ENCODE measurements at regions not wholly inside any gene's neighbourhood (a gene's known extent, or its start where the extent isn't known, plus 50 kb on each side); places are given as distances from the start of the nearest gene placed in this dataset.

DNA sequence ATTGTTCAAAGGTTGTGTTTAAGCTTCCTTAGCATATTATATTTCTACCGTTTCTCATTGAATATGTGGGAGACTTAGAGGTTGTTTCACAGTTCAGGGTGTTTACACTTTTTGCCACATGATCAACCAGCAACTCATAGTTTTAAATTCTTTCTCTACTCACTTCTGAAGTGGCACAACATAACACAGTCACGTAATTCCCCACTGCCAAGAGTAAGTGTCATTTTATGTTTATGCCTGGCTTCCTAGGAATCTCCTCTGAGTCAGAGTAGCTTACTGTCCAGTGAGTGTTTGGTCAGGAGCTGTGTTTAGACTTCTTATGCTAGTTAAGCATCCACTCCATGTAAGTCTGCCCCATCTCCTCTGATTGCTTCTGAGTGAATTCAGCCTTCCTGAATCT, 520.8 kb upstream of the KIRREL3 start:
- no peaks in the 10 kb centered on the region for H3K9me3 ChIP-seq (ENCODE audit: control insufficient read depth, insufficient read depth, low read length)
- no peak overlapping the region for H2BK15ac ChIP-seq (ENCODE audit: low read depth, low read length)
- H2BK20ac ChIP-seq (ENCODE audit: low read depth, low read length), result no peak overlapping the region
- peaks cover 2% of the 10 kb centered on the region for H3K4me1 ChIP-seq (ENCODE audit: control insufficient read depth, insufficient read depth, low read length)
- H2AK5ac ChIP-seq (ENCODE audit: low read depth, low read length), result no peak overlapping the region
- no CpG with 5 or more reads among the region's 2 CpGs for WGBS, 2 experiments (ENCODE audit: extremely low coverage in 2 of 2, insufficient read length in 1 of 2)
- H3K4me3 ChIP-seq (ENCODE audit: insufficient read depth, low read depth, low read length), result no peak overlapping the region
- intact Hi-C loops (cut with micrococcal nuclease) (no loop called here), dilution Hi-C loops (cut with HindIII; ENCODE audit: low sequenced_read_pairs, unreplicated experiment) (no loop called here), in situ Hi-C loops (cut with MboI; ENCODE audit: low sequenced_read_pairs) (no loop called here)
- H2AFZ ChIP-seq (replicated peaks; ENCODE audit: low read length, poor library complexity), result no peak overlapping the region
- peak; percentile 78 for DNase-seq
- H3K27ac ChIP-seq (ENCODE audit: insufficient read depth, low read length), result no peak overlapping the region
- H4K91ac ChIP-seq (ENCODE audit: insufficient read depth, low read depth, low read length), result no peak overlapping the region
- no peak overlapping the region for H3K4ac ChIP-seq (ENCODE audit: low read depth, low read length)
- no TSS peak for BruUV-seq (replicated peaks)
- no peaks in the 10 kb centered on the region for H4K20me1 ChIP-seq (ENCODE audit: insufficient read depth, low read length)
- H3K27me3 ChIP-seq (ENCODE audit: control insufficient read depth, insufficient read depth, low read length), result no peaks in the 10 kb centered on the region
- TF ChIP-seq CEBPB (IDR thresholded peaks at IDR 0.05; ENCODE audit: low read depth, low read length) (no peak), RCOR1 (IDR thresholded peaks at IDR 0.05; ENCODE audit: insufficient replicate concordance, low read length) (no peak), SMC3 (IDR thresholded peaks at IDR 0.05; ENCODE audit: low read depth, low read length) (no peak), MAZ (IDR thresholded peaks at IDR 0.05; ENCODE audit: borderline replicate concordance, low read depth, low read length) (no peak), FOS (IDR thresholded peaks at IDR 0.05; ENCODE audit: low read depth, low read length) (no peak; the same call in 1 of the 2 replicates), BHLHE40 (IDR thresholded peaks at IDR 0.05; ENCODE audit: low read depth, low read length) (peak; percentile 12; the same call in 1 of the 2 replicates), NFE2L2 (IDR thresholded peaks at IDR 0.05; ENCODE audit: low read depth, low read length) (no peak), RFX5 (IDR thresholded peaks at IDR 0.05; ENCODE audit: low read depth, low read length) (no peak), MXI1 (IDR thresholded peaks at IDR 0.05; ENCODE audit: borderline replicate concordance, low read depth, low read length) (no peak), RAD21 (IDR thresholded peaks at IDR 0.05; ENCODE audit: low read length) (no peak)
- TF ChIP-seq, protein P1, sequence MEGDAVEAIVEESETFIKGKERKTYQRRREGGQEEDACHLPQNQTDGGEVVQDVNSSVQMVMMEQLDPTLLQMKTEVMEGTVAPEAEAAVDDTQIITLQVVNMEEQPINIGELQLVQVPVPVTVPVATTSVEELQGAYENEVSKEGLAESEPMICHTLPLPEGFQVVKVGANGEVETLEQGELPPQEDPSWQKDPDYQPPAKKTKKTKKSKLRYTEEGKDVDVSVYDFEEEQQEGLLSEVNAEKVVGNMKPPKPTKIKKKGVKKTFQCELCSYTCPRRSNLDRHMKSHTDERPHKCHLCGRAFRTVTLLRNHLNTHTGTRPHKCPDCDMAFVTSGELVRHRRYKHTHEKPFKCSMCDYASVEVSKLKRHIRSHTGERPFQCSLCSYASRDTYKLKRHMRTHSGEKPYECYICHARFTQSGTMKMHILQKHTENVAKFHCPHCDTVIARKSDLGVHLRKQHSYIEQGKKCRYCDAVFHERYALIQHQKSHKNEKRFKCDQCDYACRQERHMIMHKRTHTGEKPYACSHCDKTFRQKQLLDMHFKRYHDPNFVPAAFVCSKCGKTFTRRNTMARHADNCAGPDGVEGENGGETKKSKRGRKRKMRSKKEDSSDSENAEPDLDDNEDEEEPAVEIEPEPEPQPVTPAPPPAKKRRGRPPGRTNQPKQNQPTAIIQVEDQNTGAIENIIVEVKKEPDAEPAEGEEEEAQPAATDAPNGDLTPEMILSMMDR (conservative IDR thresholded peaks at IDR 0.05; ENCODE audit: low read depth, low read length), result no peak
- TF ChIP-seq, protein P2, sequence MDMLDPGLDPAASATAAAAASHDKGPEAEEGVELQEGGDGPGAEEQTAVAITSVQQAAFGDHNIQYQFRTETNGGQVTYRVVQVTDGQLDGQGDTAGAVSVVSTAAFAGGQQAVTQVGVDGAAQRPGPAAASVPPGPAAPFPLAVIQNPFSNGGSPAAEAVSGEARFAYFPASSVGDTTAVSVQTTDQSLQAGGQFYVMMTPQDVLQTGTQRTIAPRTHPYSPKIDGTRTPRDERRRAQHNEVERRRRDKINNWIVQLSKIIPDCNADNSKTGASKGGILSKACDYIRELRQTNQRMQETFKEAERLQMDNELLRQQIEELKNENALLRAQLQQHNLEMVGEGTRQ (IDR thresholded peaks at IDR 0.05; ENCODE audit: low read depth, low read length), result peak; percentile 56; the same call in 1 of the 2 replicates
- H4K5ac ChIP-seq (ENCODE audit: low read depth, low read length), result no peak overlapping the region
- H3K36me3 ChIP-seq (ENCODE audit: control insufficient read depth, insufficient read depth, low read length), result no peaks in the 10 kb centered on the region
- no peak overlapping the region for H4K8ac ChIP-seq (ENCODE audit: low read depth in 2 of 2, low read length in 2 of 2)
- H3K18ac ChIP-seq (ENCODE audit: low read depth, low read length), result no peak overlapping the region
- ChIA-PET POLR2A (ENCODE audit: unreplicated experiment) (no interaction called here), CTCF (no interaction called here)
- H2BK5ac ChIP-seq (ENCODE audit: low read depth, low read length, poor library complexity, severe bottlenecking), result peak overlapping the region; percentile 45
- peak overlapping the region; percentile 30; the same call in 1 of the 2 replicates for H3K4me2 ChIP-seq (ENCODE audit: low read depth, low read length)
- H2AK9ac ChIP-seq (replicated peaks; ENCODE audit: low read depth, low read length, poor library complexity), result no peak overlapping the region
- peak; percentile 98 for ATAC-seq (ENCODE audit: low read depth)
- no peak overlapping the region for H3K14ac ChIP-seq (replicated peaks; ENCODE audit: low read depth, low read length)
- no peak overlapping the region for H3K9ac ChIP-seq (ENCODE audit: low read depth, low read length)
- H2BK120ac ChIP-seq (ENCODE audit: low read depth, low read length), result no peak overlapping the region
- H3K56ac ChIP-seq (ENCODE audit: extremely low read depth, insufficient read depth, low read length), result no peak overlapping the region
- H3K9me1 ChIP-seq (ENCODE audit: insufficient read depth, low read length), result no peaks in the 10 kb centered on the region
- H3K23ac ChIP-seq (ENCODE audit: low read depth, low read length), result no peak overlapping the region
- H3K79me1 ChIP-seq (ENCODE audit: low read depth in 1 of 2, low read length in 2 of 2), result no peaks in the 10 kb centered on the region
